ENCODE measurements at regions not wholly inside any gene's neighbourhood (a gene's known extent, or its start where the extent isn't known, plus 50 kb on each side); places are given as distances from the start of the nearest gene placed in this dataset.

DNA sequence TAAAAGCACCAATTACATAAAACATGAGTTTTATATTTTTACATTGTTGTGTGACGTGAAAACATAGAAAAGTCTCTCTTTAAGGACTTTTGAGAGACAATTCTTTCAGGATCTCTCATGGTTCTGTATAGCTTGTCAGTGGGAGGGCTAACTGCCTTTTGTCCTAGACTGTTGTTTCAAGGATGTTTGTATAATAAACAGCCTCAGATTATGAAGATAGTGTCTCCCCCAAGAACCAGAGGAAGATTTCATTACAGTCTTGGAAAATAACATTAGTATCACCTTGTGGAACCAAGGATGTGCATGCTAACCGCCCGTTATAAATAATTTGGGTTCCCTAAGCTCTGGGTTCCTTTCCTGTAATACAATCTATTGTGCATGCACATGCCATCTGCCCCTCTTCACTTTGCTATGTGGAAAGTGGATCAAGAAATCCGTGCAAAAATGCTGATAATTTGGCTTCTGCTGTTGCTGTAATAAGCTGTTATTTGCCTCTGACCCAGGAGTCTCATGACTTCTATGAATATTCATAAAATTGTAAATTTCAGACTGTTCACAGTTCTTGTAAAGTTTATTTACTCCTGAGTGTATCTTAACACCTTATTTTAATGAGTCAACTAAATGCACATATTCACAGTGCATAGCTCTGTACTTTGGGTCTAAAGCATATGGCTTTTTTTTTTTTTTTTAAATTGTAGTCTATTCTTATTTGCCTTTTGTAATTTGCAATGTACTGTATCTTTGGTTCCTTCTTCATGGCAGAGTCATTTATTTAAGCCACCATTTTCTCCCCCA, 265.5 kb downstream of the PTH2R start:
- peaks cover 11% of the 10 kb centered on the region for H3K4me1 ChIP-seq (ENCODE audit: insufficient read depth)
- no peaks in the 10 kb centered on the region for H3K27me3 Mint-ChIP-seq (ENCODE audit: insufficient read depth, low read depth, poor library complexity)
- H3F3A ChIP-seq (replicated peaks; ENCODE audit: low read depth), result no peaks in the 10 kb centered on the region
- no peaks in the 10 kb centered on the region for H3K79me2 ChIP-seq (replicated peaks; ENCODE audit: insufficient read depth)
- peaks cover 15% of the 10 kb centered on the region for H3K4me1 Mint-ChIP-seq
- no peak overlapping the region for H3K27ac ChIP-seq (ENCODE audit: low read depth)
- no peak for ATAC-seq
- H3K4me2 ChIP-seq, result no peak overlapping the region
- no peak overlapping the region for H3K27ac Mint-ChIP-seq
- TF ChIP-seq, protein P1, sequence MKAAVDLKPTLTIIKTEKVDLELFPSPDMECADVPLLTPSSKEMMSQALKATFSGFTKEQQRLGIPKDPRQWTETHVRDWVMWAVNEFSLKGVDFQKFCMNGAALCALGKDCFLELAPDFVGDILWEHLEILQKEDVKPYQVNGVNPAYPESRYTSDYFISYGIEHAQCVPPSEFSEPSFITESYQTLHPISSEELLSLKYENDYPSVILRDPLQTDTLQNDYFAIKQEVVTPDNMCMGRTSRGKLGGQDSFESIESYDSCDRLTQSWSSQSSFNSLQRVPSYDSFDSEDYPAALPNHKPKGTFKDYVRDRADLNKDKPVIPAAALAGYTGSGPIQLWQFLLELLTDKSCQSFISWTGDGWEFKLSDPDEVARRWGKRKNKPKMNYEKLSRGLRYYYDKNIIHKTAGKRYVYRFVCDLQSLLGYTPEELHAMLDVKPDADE (IDR thresholded peaks at IDR 0.05), result no peak
- TF ChIP-seq, protein P2, sequence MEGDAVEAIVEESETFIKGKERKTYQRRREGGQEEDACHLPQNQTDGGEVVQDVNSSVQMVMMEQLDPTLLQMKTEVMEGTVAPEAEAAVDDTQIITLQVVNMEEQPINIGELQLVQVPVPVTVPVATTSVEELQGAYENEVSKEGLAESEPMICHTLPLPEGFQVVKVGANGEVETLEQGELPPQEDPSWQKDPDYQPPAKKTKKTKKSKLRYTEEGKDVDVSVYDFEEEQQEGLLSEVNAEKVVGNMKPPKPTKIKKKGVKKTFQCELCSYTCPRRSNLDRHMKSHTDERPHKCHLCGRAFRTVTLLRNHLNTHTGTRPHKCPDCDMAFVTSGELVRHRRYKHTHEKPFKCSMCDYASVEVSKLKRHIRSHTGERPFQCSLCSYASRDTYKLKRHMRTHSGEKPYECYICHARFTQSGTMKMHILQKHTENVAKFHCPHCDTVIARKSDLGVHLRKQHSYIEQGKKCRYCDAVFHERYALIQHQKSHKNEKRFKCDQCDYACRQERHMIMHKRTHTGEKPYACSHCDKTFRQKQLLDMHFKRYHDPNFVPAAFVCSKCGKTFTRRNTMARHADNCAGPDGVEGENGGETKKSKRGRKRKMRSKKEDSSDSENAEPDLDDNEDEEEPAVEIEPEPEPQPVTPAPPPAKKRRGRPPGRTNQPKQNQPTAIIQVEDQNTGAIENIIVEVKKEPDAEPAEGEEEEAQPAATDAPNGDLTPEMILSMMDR (conservative IDR thresholded peaks at IDR 0.05; ENCODE audit: low read depth in 2 of 2), result no peak
- TF ChIP-seq JUNB (IDR thresholded peaks at IDR 0.05; ENCODE audit: unreplicated experiment) (no peak), CREB1 (CRISPR knock-in tag; IDR thresholded peaks at IDR 0.05; ENCODE audit: low read depth) (no peak), POLR2AphosphoS5 (IDR thresholded peaks at IDR 0.05; ENCODE audit: low read depth) (no peak), EZH2phosphoT487 (IDR thresholded peaks at IDR 0.05; ENCODE audit: unreplicated experiment) (no peak), ZNF114 (CRISPR knock-in tag; IDR thresholded peaks at IDR 0.05) (no peak), ZNF331 (CRISPR knock-in tag; IDR thresholded peaks at IDR 0.05; ENCODE audit: low read depth) (no peak), EZH2 (IDR thresholded peaks at IDR 0.05; ENCODE audit: low read depth, unreplicated experiment) (no peak), NANOG (IDR thresholded peaks at IDR 0.05; ENCODE audit: borderline replicate concordance) (no peak)
- TF ChIP-seq, protein P3, sequence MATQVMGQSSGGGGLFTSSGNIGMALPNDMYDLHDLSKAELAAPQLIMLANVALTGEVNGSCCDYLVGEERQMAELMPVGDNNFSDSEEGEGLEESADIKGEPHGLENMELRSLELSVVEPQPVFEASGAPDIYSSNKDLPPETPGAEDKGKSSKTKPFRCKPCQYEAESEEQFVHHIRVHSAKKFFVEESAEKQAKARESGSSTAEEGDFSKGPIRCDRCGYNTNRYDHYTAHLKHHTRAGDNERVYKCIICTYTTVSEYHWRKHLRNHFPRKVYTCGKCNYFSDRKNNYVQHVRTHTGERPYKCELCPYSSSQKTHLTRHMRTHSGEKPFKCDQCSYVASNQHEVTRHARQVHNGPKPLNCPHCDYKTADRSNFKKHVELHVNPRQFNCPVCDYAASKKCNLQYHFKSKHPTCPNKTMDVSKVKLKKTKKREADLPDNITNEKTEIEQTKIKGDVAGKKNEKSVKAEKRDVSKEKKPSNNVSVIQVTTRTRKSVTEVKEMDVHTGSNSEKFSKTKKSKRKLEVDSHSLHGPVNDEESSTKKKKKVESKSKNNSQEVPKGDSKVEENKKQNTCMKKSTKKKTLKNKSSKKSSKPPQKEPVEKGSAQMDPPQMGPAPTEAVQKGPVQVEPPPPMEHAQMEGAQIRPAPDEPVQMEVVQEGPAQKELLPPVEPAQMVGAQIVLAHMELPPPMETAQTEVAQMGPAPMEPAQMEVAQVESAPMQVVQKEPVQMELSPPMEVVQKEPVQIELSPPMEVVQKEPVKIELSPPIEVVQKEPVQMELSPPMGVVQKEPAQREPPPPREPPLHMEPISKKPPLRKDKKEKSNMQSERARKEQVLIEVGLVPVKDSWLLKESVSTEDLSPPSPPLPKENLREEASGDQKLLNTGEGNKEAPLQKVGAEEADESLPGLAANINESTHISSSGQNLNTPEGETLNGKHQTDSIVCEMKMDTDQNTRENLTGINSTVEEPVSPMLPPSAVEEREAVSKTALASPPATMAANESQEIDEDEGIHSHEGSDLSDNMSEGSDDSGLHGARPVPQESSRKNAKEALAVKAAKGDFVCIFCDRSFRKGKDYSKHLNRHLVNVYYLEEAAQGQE (IDR thresholded peaks at IDR 0.05; ENCODE audit: unreplicated experiment), result no peak
- TF ChIP-seq, protein P4, sequence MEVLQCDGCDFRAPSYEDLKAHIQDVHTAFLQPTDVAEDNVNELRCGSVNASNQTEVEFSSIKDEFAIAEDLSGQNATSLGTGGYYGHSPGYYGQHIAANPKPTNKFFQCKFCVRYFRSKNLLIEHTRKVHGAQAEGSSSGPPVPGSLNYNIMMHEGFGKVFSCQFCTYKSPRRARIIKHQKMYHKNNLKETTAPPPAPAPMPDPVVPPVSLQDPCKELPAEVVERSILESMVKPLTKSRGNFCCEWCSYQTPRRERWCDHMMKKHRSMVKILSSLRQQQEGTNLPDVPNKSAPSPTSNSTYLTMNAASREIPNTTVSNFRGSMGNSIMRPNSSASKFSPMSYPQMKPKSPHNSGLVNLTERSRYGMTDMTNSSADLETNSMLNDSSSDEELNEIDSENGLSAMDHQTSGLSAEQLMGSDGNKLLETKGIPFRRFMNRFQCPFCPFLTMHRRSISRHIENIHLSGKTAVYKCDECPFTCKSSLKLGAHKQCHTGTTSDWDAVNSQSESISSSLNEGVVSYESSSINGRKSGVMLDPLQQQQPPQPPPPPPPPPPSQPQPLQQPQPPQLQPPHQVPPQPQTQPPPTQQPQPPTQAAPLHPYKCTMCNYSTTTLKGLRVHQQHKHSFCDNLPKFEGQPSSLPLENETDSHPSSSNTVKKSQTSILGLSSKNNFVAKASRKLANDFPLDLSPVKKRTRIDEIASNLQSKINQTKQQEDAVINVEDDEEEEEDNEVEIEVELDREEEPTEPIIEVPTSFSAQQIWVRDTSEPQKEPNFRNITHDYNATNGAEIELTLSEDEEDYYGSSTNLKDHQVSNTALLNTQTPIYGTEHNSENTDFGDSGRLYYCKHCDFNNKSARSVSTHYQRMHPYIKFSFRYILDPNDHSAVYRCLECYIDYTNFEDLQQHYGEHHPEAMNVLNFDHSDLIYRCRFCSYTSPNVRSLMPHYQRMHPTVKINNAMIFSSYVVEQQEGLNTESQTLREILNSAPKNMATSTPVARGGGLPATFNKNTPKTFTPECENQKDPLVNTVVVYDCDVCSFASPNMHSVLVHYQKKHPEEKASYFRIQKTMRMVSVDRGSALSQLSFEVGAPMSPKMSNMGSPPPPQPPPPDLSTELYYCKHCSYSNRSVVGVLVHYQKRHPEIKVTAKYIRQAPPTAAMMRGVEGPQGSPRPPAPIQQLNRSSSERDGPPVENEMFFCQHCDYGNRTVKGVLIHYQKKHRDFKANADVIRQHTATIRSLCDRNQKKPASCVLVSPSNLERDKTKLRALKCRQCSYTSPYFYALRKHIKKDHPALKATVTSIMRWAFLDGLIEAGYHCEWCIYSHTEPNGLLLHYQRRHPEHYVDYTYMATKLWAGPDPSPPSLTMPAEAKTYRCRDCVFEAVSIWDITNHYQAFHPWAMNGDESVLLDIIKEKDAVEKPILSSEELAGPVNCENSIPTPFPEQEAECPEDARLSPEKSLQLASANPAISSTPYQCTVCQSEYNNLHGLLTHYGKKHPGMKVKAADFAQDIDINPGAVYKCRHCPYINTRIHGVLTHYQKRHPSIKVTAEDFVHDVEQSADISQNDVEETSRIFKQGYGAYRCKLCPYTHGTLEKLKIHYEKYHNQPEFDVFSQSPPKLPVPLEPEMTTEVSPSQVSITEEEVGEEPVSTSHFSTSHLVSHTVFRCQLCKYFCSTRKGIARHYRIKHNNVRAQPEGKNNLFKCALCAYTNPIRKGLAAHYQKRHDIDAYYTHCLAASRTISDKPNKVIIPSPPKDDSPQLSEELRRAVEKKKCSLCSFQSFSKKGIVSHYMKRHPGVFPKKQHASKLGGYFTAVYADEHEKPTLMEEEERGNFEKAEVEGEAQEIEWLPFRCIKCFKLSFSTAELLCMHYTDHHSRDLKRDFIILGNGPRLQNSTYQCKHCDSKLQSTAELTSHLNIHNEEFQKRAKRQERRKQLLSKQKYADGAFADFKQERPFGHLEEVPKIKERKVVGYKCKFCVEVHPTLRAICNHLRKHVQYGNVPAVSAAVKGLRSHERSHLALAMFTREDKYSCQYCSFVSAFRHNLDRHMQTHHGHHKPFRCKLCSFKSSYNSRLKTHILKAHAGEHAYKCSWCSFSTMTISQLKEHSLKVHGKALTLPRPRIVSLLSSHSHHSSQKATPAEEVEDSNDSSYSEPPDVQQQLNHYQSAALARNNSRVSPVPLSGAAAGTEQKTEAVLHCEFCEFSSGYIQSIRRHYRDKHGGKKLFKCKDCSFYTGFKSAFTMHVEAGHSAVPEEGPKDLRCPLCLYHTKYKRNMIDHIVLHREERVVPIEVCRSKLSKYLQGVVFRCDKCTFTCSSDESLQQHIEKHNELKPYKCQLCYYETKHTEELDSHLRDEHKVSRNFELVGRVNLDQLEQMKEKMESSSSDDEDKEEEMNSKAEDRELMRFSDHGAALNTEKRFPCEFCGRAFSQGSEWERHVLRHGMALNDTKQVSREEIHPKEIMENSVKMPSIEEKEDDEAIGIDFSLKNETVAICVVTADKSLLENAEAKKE (CRISPR knock-in tag; IDR thresholded peaks at IDR 0.05), result no peak
- H3K9me3 Mint-ChIP-seq, result no peaks in the 10 kb centered on the region
- H3K9me2 ChIP-seq (ENCODE audit: insufficient read depth), result no peaks in the 10 kb centered on the region
- no peak overlapping the region for H3K4me3 ChIP-seq
- no peaks in the 10 kb centered on the region for H3K36me3 Mint-ChIP-seq (ENCODE audit: low read depth)
- H3K36me3 ChIP-seq (ENCODE audit: insufficient read depth), result no peaks in the 10 kb centered on the region
- DNase-seq (ENCODE audit: low spot score), result no peak
- no peak overlapping the region for H2AFZ ChIP-seq
- H4K20me1 ChIP-seq (replicated peaks; ENCODE audit: insufficient read depth), result no peaks in the 10 kb centered on the region
- H3K4me3 Mint-ChIP-seq, result no peak overlapping the region
- H3K27me3 ChIP-seq (ENCODE audit: insufficient read depth), result no peaks in the 10 kb centered on the region
